ENCODE measurements at regions not wholly inside any gene's neighbourhood (a gene's known extent, or its start where the extent isn't known, plus 50 kb on each side); places are given as distances from the start of the nearest gene placed in this dataset.

- no peak overlapping the region for H2AFZ ChIP-seq (ENCODE audit: low read length)
- no peak overlapping the region for H3K9ac ChIP-seq (ENCODE audit: extremely low read depth, insufficient read length, low read length)
- no peak for TF ChIP-seq CTCF (conservative IDR thresholded peaks at IDR 0.05)
- peaks cover 10% of the 10 kb centered on the region for H3K27me3 Mint-ChIP-seq (ENCODE audit: low read depth)
- no peak overlapping the region for H3K14ac ChIP-seq (ENCODE audit: insufficient read depth, low read length)
- H4K20me1 ChIP-seq (ENCODE audit: control insufficient read depth, insufficient read depth, insufficient read length), result no peaks in the 10 kb centered on the region
- DNase-seq, result no peak
- no peak overlapping the region for H2AK5ac ChIP-seq (ENCODE audit: insufficient read length, low read length)
- H2BK5ac ChIP-seq (ENCODE audit: insufficient read length, low read length), result no peak overlapping the region
- H3K4me1 ChIP-seq (ENCODE audit: insufficient read depth, low read length), result no peaks in the 10 kb centered on the region; the same call in 1 of the 2 replicates
- H3K79me1 ChIP-seq (ENCODE audit: insufficient read depth, low read depth, low read length, poor library complexity, severe bottlenecking), result no peaks in the 10 kb centered on the region
- H3K27ac ChIP-seq (ENCODE audit: insufficient read length, low read depth, low read length), result no peak overlapping the region
- no peak overlapping the region for H3K23ac ChIP-seq (ENCODE audit: insufficient read length, low read depth, low read length)
- H3T11ph ChIP-seq (ENCODE audit: low read length), result no peak overlapping the region
- no peak overlapping the region for H4K91ac ChIP-seq (ENCODE audit: insufficient read length, low read depth, low read length)
- H3K4me1 Mint-ChIP-seq, result peaks cover 2 to 6% of the 10 kb centered on the region in 2 experiments; a peak in 2 of 4 replicates
- H3K4me2 ChIP-seq (ENCODE audit: insufficient read depth, insufficient read length, low read length), result no peak overlapping the region
- no peak overlapping the region for H2BK12ac ChIP-seq (ENCODE audit: insufficient read length, low read depth, low read length)
- no peak overlapping the region for H3K4ac ChIP-seq (ENCODE audit: low read depth, low read length)
- no peaks in the 10 kb centered on the region; the same call in 1 of the 2 replicates for H3K27me3 ChIP-seq (ENCODE audit: insufficient read depth, low read length)
- WGBS (ENCODE audit: extremely low coverage, insufficient read length, low lambda C conversion rate), result no CpG with 5 or more reads among the region's 8 CpGs
- H3K9me3 ChIP-seq (ENCODE audit: control insufficient read depth, low read depth, low read length), result peaks cover 4% of the 10 kb centered on the region
- H3K4me3 Mint-ChIP-seq, result no peak overlapping the region; a peak in 1 of 5 replicates
- no peak overlapping the region for H4K8ac ChIP-seq (replicated peaks; ENCODE audit: insufficient read length, low read depth, low read length)
- no peaks in the 10 kb centered on the region for H3K79me2 ChIP-seq (ENCODE audit: insufficient read depth, low read length)
- H3K23me2 ChIP-seq (ENCODE audit: insufficient read length, low read depth, low read length, poor library complexity, severe bottlenecking), result no peaks in the 10 kb centered on the region
- peaks cover 10% of the 10 kb centered on the region in 2 experiments for H3K9me3 Mint-ChIP-seq
- peaks cover 0 to 7% (median 0%) of the 10 kb centered on the region in 3 experiments; a peak in 3 of 7 replicates for H3K36me3 Mint-ChIP-seq (ENCODE audit: insufficient read depth in 1 of 3, low read depth in 3 of 3)
- H3K56ac ChIP-seq (ENCODE audit: insufficient read length, low read depth, low read length), result no peak overlapping the region
- no peak overlapping the region for H2BK120ac ChIP-seq (ENCODE audit: low read depth, low read length, poor library complexity, severe bottlenecking)
- H2BK20ac ChIP-seq (ENCODE audit: low read depth, low read length, poor library complexity, severe bottlenecking), result no peak overlapping the region
- no peak overlapping the region for H2BK15ac ChIP-seq (ENCODE audit: low read depth, low read length)
- H3K27ac Mint-ChIP-seq, result no peak overlapping the region
- no peak overlapping the region for H4K5ac ChIP-seq (ENCODE audit: insufficient read length, low read depth, low read length)
- no peak overlapping the region for H3K18ac ChIP-seq (ENCODE audit: insufficient read length, low read depth, low read length)
Observed at GRCh38 chr1:204742676-204743251, 57.2 kb upstream of the LRRN2 start.
